Neuronal stem cell (in vitro differentiated cells): ENCODE measurements at regions not wholly inside any gene's neighbourhood (a gene's known extent, or its start where the extent isn't known, plus 50 kb on each side); places are given as distances from the start of the nearest gene placed in this dataset.

Experiments used
- DNase-seq: peaks from one replicate; pipeline ENCODE4 v3.0.0-alpha.2; 2013; ENCODE audit warnings: low spot score
- H2AFZ ChIP-seq: one replicate; pipeline ENCODE4 v1.6.1; 2013; ENCODE audit warnings: mild to moderate bottlenecking, low read length, inconsistent platforms
- H2AK5ac ChIP-seq: 2 replicates; pipeline ENCODE4 v1.6.1; 2013; ENCODE audit warnings: low read depth, mild to moderate bottlenecking, inconsistent platforms, low read length, moderate library complexity, mixed read lengths
- H2BK120ac ChIP-seq: 2 replicates; pipeline ENCODE4 v1.6.1; 2013; ENCODE audit warnings: low read depth, mild to moderate bottlenecking, inconsistent platforms, low read length, moderate library complexity, mixed read lengths
- H2BK12ac ChIP-seq: one replicate; pipeline ENCODE4 v1.6.1; 2013; ENCODE audit warnings: low read length, inconsistent platforms
- H2BK15ac ChIP-seq: 2 replicates; pipeline ENCODE4 v1.6.1; 2013; ENCODE audit warnings: mild to moderate bottlenecking, low read length, inconsistent platforms, mixed read lengths
- H2BK5ac ChIP-seq: one replicate; pipeline ENCODE4 v1.6.1; 2013; ENCODE audit warnings: inconsistent platforms, mild to moderate bottlenecking, low read length, moderate library complexity
- H3K14ac ChIP-seq: one replicate; pipeline ENCODE4 v1.6.1; 2013; ENCODE audit warnings: low read length, inconsistent platforms
- H3K18ac ChIP-seq: 2 replicates; pipeline ENCODE4 v1.6.1; 2013; ENCODE audit warnings: low read length, inconsistent platforms
- H3K23ac ChIP-seq: 2 replicates; pipeline ENCODE4 v1.6.1; 2013; ENCODE audit warnings: low read depth, mild to moderate bottlenecking, mixed read lengths, low read length, inconsistent platforms; ENCODE audit not compliant: poor library complexity
- H3K27ac ChIP-seq: replicated peaks from 3 replicates; pipeline ENCODE4 v1.5.1; 2013; ENCODE audit warnings: low read length, inconsistent platforms
- H3K27me3 ChIP-seq, 3 experiments: 2 replicates each; pipeline ENCODE4 v1.6.1; 2013; ENCODE audit warnings: low read length in 3 of 3, mild to moderate bottlenecking in 2 of 3, inconsistent platforms in 1 of 3, low read depth in 1 of 3, mixed read lengths in 1 of 3, moderate library complexity in 1 of 3; ENCODE audit not compliant: control insufficient read depth in 3 of 3, insufficient read depth in 3 of 3
- H3K36me3 ChIP-seq, 2 donors: replicated peaks in 1 of 2; 2 replicates each; pipeline ENCODE4 v1.6.1; 2013; ENCODE audit warnings: low read length in 2 of 2; ENCODE audit not compliant: control insufficient read depth in 2 of 2, insufficient read depth in 2 of 2
- H3K4ac ChIP-seq: 2 replicates; pipeline ENCODE4 v1.6.1; 2013; ENCODE audit warnings: inconsistent platforms, mild to moderate bottlenecking, low read length, moderate library complexity
- H3K4me1 ChIP-seq, 2 donors: 1 replicate in 1 of 2; 2 replicates in 1 of 2; pipeline ENCODE4 v1.6.1; 2013; ENCODE audit warnings: low read length in 2 of 2, low read depth in 1 of 2; ENCODE audit not compliant: control insufficient read depth in 2 of 2, insufficient read depth in 1 of 2
- H3K4me2 ChIP-seq: one replicate; pipeline ENCODE4 v1.6.1; 2013; ENCODE audit warnings: mild to moderate bottlenecking, low read length, inconsistent platforms; ENCODE audit not compliant: insufficient read depth, poor library complexity, severe bottlenecking
- H3K4me3 ChIP-seq, 2 donors: 2 replicates each; pipeline ENCODE4 v1.5.1; 2013; ENCODE audit warnings: low read length in 2 of 2, mild to moderate bottlenecking in 2 of 2, inconsistent platforms in 1 of 2, moderate library complexity in 1 of 2
- H3K79me1 ChIP-seq: one replicate; pipeline ENCODE4 v1.6.1; 2013; ENCODE audit warnings: low read depth, mild to moderate bottlenecking, inconsistent platforms, low read length, moderate library complexity
- H3K9ac ChIP-seq: one replicate; pipeline ENCODE4 v1.6.1; 2013; ENCODE audit warnings: mild to moderate bottlenecking, low read depth, low read length, inconsistent platforms; ENCODE audit not compliant: poor library complexity
- H3K9me3 ChIP-seq, 2 donors: replicated peaks in 1 of 2; 2 replicates each; pipeline versions ENCODE3 to v1.6.1; 2013; ENCODE audit warnings: low read length in 2 of 2, mild to moderate bottlenecking in 2 of 2, inconsistent platforms in 1 of 2, low read depth in 1 of 2, mixed read lengths in 1 of 2, moderate library complexity in 1 of 2; ENCODE audit not compliant: control insufficient read depth in 2 of 2, insufficient read depth in 1 of 2
- H4K8ac ChIP-seq: one replicate; pipeline ENCODE4 v1.6.1; 2013; ENCODE audit warnings: low read depth, mild to moderate bottlenecking, inconsistent platforms, low read length, moderate library complexity
- H4K91ac ChIP-seq: one replicate; pipeline ENCODE4 v1.6.1; 2013; ENCODE audit warnings: low read length, low read depth, mild to moderate bottlenecking, inconsistent platforms; ENCODE audit not compliant: poor library complexity
- WGBS, 2 donors: extraction: QIAGEN DNeasy Blood & Tissue Kit; methylation state at CpG; one replicate each; pipeline ENCODE4 v1.1.7; 2013; ENCODE audit warnings: missing lambda C conversion rate in 2 of 2, mixed read lengths in 1 of 2; ENCODE audit not compliant: insufficient read length in 2 of 2, insufficient replicate concordance in 1 of 2; ENCODE audit errors: extremely low coverage in 2 of 2; 5-methylcytosine and 5-hydroxymethylcytosine counted together

DNA sequence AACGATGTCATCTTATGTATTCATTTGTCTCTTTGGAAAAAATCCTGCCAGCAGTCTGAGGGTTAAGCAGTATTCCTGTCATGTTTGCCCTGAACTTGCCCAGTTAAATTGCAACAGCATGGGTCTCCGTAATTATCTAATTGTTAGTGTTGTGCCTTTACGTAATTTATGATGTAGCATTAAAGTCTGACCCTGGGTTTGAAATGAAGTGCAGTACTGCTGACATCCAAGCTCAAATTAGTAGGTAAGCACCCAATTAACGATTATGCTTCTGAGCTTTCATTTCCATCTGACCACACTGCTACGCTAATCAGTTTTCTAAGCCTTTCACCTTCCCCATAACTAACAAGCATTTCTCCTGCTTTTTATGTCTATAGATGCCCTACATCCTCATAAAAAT lies 241.8 kb downstream of the ARRDC4 start:
- no peak overlapping the region for H3K18ac ChIP-seq
- H3K9ac ChIP-seq, result no peak overlapping the region
- no peak overlapping the region for H2BK15ac ChIP-seq
- H2BK120ac ChIP-seq, result no peak overlapping the region
- no peak overlapping the region for H2BK12ac ChIP-seq
- H2AK5ac ChIP-seq, result no peak overlapping the region
- no peak overlapping the region for H3K23ac ChIP-seq
- H3K4me3 ChIP-seq, result no peak overlapping the region
- no peak overlapping the region for H3K4ac ChIP-seq
- H3K9me3 ChIP-seq, result no peaks in the 10 kb centered on the region
- H2AFZ ChIP-seq, result no peak overlapping the region
- no peak for DNase-seq
- no peaks in the 10 kb centered on the region for H3K79me1 ChIP-seq
- no CpG with 5 or more reads among the region's 5 CpGs for WGBS, 2 donors
- H3K4me2 ChIP-seq, result no peak overlapping the region
- H3K14ac ChIP-seq, result no peak overlapping the region
- no peak overlapping the region for H4K91ac ChIP-seq
- no peak overlapping the region for H3K27ac ChIP-seq
- no peaks in the 10 kb centered on the region for H3K27me3 ChIP-seq
- H4K8ac ChIP-seq, result no peak overlapping the region
- H2BK5ac ChIP-seq, result no peak overlapping the region
- H3K36me3 ChIP-seq, result no peaks in the 10 kb centered on the region
- no peaks in the 10 kb centered on the region for H3K4me1 ChIP-seq

DNA sequence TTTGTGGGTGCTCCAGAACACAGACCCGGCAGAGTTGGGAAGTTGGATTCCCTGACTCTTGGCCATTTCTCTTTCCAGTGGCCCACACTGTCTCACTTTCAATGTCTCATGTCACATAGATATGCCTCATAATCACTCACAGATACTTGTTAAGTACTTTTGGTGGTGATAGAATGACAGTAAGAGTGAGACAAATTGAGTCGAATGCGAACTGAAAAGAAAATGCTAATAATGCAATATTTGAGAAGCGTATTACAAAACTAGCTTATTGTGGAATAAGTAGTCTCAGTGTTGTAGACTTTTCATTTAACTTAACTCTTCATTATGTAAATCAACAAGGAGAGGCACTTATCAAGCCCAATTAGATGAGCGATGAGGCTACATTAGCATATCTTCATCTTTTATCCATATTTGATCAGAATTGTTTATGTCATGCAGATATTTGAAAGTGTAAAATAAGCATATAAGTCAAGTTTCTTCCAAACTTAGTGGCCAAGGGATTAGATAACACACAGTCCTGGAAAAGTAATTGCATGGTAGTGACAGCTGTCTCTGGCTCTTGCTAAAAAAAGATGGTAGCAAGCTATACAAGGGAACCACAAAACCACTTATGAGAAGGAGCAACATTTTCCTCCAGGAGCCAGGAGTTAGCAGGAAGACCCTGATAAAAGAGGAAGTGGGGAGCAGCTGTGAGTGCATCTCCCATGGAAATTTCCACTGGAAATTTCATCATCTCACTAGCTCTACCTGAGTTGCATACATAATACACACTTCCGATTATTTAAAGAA lies 243.6 kb downstream of the ARRDC4 start:
- no peak for DNase-seq
- Histone ChIP-seq H3K14ac (no peak overlapping the region), H2AK5ac (no peak overlapping the region), H3K23ac (no peak overlapping the region), H2BK12ac (no peak overlapping the region), H2AFZ (no peak overlapping the region), H3K36me3 (no peaks in the 10 kb centered on the region), H3K4ac (no peak overlapping the region), H3K9me3 (no peaks in the 10 kb centered on the region), H3K79me1 (no peaks in the 10 kb centered on the region), H3K4me3 (no peak overlapping the region), H3K4me1 (no peaks in the 10 kb centered on the region), H4K8ac (no peak overlapping the region), H2BK15ac (no peak overlapping the region), H3K27ac (no peak overlapping the region), H3K4me2 (no peak overlapping the region), H3K27me3 (no peaks in the 10 kb centered on the region), H2BK120ac (no peak overlapping the region), H3K9ac (no peak overlapping the region), H3K18ac (no peak overlapping the region), H2BK5ac (no peak overlapping the region), H4K91ac (no peak overlapping the region)
- no CpG with 5 or more reads among the region's 6 CpGs for WGBS, 2 donors

DNA sequence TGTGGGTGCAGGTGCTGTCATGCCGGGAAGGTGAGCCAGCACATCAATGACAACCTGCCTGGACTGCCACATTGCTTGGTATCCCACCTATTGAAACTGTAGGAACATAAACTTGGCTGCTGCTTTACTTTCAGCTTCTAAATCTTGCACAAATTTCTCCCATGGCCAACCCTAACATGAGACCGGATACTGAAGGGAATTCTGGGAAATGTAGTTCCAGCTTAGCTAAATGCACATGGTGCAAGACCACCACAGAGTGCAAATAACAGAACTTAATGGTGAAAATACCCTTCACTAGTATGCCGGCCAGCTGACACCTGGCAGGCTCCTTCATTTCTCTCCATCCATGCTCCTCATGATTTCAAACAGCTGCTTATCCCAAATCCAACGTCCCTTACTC lies 247.4 kb downstream of the ARRDC4 start:
- no peak overlapping the region for H3K18ac ChIP-seq
- H3K27ac ChIP-seq, result no peak overlapping the region
- no peak overlapping the region for H3K14ac ChIP-seq
- H3K4me1 ChIP-seq, result no peaks in the 10 kb centered on the region
- H2BK15ac ChIP-seq, result no peak overlapping the region
- no peaks in the 10 kb centered on the region for H3K79me1 ChIP-seq
- WGBS, 2 donors, result no CpG with 5 or more reads among the region's 4 CpGs
- no peak overlapping the region for H3K9ac ChIP-seq
- H2BK5ac ChIP-seq, result no peak overlapping the region
- no peaks in the 10 kb centered on the region for H3K27me3 ChIP-seq
- H3K4me3 ChIP-seq, result no peak overlapping the region
- no peak for DNase-seq
- no peak overlapping the region for H3K4me2 ChIP-seq
- no peak overlapping the region for H2AFZ ChIP-seq
- H3K36me3 ChIP-seq, result no peaks in the 10 kb centered on the region
- no peak overlapping the region for H4K8ac ChIP-seq
- no peak overlapping the region for H3K23ac ChIP-seq
- no peak overlapping the region for H2BK12ac ChIP-seq
- H4K91ac ChIP-seq, result no peak overlapping the region
- no peaks in the 10 kb centered on the region for H3K9me3 ChIP-seq
- H2AK5ac ChIP-seq, result no peak overlapping the region
- no peak overlapping the region for H2BK120ac ChIP-seq
- no peak overlapping the region for H3K4ac ChIP-seq

DNA sequence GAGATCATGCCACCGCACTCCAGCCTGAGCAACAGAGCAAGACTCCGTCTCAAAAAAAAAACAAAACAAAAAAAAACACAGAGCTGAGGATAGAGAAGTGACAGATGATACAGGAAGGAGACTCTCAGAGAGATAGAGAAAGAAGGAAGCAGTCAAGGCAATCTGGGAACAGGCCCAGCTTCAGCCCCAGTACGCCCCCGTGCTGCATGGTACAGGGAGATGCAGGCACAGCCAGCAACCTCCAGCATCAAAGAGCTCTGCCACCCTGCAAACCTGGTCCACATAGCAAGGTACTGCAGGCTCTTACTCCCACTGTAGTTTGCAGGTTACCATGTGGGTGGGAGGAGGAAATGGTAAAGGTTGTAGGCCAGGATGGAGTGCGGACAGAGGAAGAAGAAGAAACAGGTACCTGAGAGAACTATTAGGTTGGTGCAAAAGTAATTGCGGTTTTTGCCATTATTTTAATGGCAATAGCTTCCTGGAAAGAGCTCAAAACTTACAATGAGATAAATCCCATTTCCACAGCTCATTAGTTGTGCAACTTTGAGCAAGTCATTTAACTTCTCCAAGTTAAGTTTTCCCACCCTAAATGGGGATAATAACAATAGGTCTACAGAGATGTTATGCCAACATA lies 253.0 kb downstream of the ARRDC4 start:
- H4K91ac ChIP-seq, result no peak overlapping the region
- H3K14ac ChIP-seq, result no peak overlapping the region
- H2AFZ ChIP-seq, result no peak overlapping the region
- H3K4me1 ChIP-seq, result no peaks in the 10 kb centered on the region
- no peak overlapping the region for H2BK5ac ChIP-seq
- no peak overlapping the region for H3K27ac ChIP-seq
- no peak overlapping the region for H3K4me3 ChIP-seq
- no peak overlapping the region for H3K23ac ChIP-seq
- H3K36me3 ChIP-seq, result no peaks in the 10 kb centered on the region
- H3K4ac ChIP-seq, result no peak overlapping the region
- H3K4me2 ChIP-seq, result no peak overlapping the region
- H4K8ac ChIP-seq, result no peak overlapping the region
- no peaks in the 10 kb centered on the region for H3K9me3 ChIP-seq
- DNase-seq, result no peak
- no peak overlapping the region for H2BK12ac ChIP-seq
- H3K79me1 ChIP-seq, result no peaks in the 10 kb centered on the region
- H2AK5ac ChIP-seq, result no peak overlapping the region
- no CpG with 5 or more reads among the region's 6 CpGs for WGBS, 2 donors
- no peak overlapping the region for H3K18ac ChIP-seq
- H2BK15ac ChIP-seq, result no peak overlapping the region
- no peak overlapping the region for H2BK120ac ChIP-seq
- H3K9ac ChIP-seq, result no peak overlapping the region
- H3K27me3 ChIP-seq, result no peaks in the 10 kb centered on the region
